ENCODE measurements at regions not wholly inside any gene's neighbourhood (a gene's known extent, or its start where the extent isn't known, plus 50 kb on each side); places are given as distances from the start of the nearest gene placed in this dataset.

DNA sequence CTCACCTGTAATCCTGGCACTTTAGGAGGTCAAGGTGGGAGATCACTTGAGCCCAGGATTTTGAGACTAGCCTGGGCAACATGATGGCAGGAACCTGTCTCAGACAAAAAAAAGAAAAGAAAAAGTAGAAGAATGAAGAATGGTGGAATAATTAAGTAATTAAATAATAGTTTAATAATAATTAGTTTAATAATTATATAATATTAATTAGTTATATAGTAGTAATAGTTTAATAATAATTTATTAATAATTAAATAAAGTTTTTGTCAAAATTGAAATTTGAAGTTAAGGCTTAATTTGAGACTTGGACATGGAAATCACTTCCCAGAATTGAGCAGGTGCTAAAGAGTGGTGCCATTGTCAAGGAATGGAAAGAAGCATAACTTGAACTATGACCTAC lies 52.2 kb upstream of the ABCA12 start:
- H3K4me3 Mint-ChIP-seq = no peak overlapping the region
- no peaks in the 10 kb centered on the region for H3K79me2 ChIP-seq (ENCODE audit: insufficient read depth, low read length)
- H3K9ac ChIP-seq (ENCODE audit: extremely low read depth, insufficient read length, low read length) = no peak overlapping the region
- H2BK20ac ChIP-seq (ENCODE audit: low read depth, low read length, poor library complexity, severe bottlenecking) = no peak overlapping the region
- no peaks in the 10 kb centered on the region for H3K79me1 ChIP-seq (ENCODE audit: insufficient read depth, low read depth, low read length, poor library complexity, severe bottlenecking)
- no peaks in the 10 kb centered on the region for H4K20me1 ChIP-seq (ENCODE audit: control insufficient read depth, insufficient read depth, insufficient read length)
- no peaks in the 10 kb centered on the region for H3K4me1 ChIP-seq (ENCODE audit: insufficient read depth, low read length)
- no peak overlapping the region for H4K91ac ChIP-seq (ENCODE audit: insufficient read length, low read depth, low read length)
- no peak overlapping the region for H2BK12ac ChIP-seq (ENCODE audit: insufficient read length, low read depth, low read length)
- no peak overlapping the region for H3T11ph ChIP-seq (ENCODE audit: low read length)
- H2AFZ ChIP-seq (ENCODE audit: low read length) = no peak overlapping the region
- peaks cover 2% of the 10 kb centered on the region; the same call in 1 of the 2 replicates for H3K27me3 Mint-ChIP-seq (ENCODE audit: low read depth)
- no peak overlapping the region for H2AK5ac ChIP-seq (ENCODE audit: insufficient read length, low read length)
- no peak overlapping the region for H2BK15ac ChIP-seq (ENCODE audit: low read depth, low read length)
- H3K27me3 ChIP-seq (ENCODE audit: insufficient read depth, low read length) = no peaks in the 10 kb centered on the region; the same call in 1 of the 2 replicates
- no peak overlapping the region for H3K18ac ChIP-seq (ENCODE audit: insufficient read length, low read depth, low read length)
- H3K9me3 Mint-ChIP-seq = no peaks in the 10 kb centered on the region
- no peaks in the 10 kb centered on the region for H3K4me1 Mint-ChIP-seq
- H3K23ac ChIP-seq (ENCODE audit: insufficient read length, low read depth, low read length) = no peak overlapping the region
- no peak overlapping the region for H3K4ac ChIP-seq (ENCODE audit: low read depth, low read length)
- no peak overlapping the region for H4K8ac ChIP-seq (replicated peaks; ENCODE audit: insufficient read length, low read depth, low read length)
- no peak for DNase-seq
- no peak overlapping the region for H2BK120ac ChIP-seq (ENCODE audit: low read depth, low read length, poor library complexity, severe bottlenecking)
- H3K4me2 ChIP-seq (ENCODE audit: insufficient read depth, insufficient read length, low read length) = no peak overlapping the region
- no peak overlapping the region for H2BK5ac ChIP-seq (ENCODE audit: insufficient read length, low read length)
- no peaks in the 10 kb centered on the region for H3K23me2 ChIP-seq (ENCODE audit: insufficient read length, low read depth, low read length, poor library complexity, severe bottlenecking)
- H3K9me3 ChIP-seq (ENCODE audit: control insufficient read depth, low read depth, low read length) = no peaks in the 10 kb centered on the region
- H4K5ac ChIP-seq (ENCODE audit: insufficient read length, low read depth, low read length) = no peak overlapping the region
- no peak overlapping the region for H3K56ac ChIP-seq (ENCODE audit: insufficient read length, low read depth, low read length)
- no peak overlapping the region for H3K27ac Mint-ChIP-seq
- H3K36me3 Mint-ChIP-seq (ENCODE audit: insufficient read depth in 1 of 3, low read depth in 3 of 3) = no peaks in the 10 kb centered on the region
- H3K27ac ChIP-seq (ENCODE audit: insufficient read length, low read depth, low read length) = no peak overlapping the region
- no peak overlapping the region for H3K14ac ChIP-seq (ENCODE audit: insufficient read depth, low read length)
- TF ChIP-seq, protein P1, sequence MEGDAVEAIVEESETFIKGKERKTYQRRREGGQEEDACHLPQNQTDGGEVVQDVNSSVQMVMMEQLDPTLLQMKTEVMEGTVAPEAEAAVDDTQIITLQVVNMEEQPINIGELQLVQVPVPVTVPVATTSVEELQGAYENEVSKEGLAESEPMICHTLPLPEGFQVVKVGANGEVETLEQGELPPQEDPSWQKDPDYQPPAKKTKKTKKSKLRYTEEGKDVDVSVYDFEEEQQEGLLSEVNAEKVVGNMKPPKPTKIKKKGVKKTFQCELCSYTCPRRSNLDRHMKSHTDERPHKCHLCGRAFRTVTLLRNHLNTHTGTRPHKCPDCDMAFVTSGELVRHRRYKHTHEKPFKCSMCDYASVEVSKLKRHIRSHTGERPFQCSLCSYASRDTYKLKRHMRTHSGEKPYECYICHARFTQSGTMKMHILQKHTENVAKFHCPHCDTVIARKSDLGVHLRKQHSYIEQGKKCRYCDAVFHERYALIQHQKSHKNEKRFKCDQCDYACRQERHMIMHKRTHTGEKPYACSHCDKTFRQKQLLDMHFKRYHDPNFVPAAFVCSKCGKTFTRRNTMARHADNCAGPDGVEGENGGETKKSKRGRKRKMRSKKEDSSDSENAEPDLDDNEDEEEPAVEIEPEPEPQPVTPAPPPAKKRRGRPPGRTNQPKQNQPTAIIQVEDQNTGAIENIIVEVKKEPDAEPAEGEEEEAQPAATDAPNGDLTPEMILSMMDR (conservative IDR thresholded peaks at IDR 0.05) = no peak

Data from H9 (cell line).